ENCODE measurements at regions not wholly inside any gene's neighbourhood (a gene's known extent, or its start where the extent isn't known, plus 50 kb on each side); places are given as distances from the start of the nearest gene placed in this dataset.

DNA sequence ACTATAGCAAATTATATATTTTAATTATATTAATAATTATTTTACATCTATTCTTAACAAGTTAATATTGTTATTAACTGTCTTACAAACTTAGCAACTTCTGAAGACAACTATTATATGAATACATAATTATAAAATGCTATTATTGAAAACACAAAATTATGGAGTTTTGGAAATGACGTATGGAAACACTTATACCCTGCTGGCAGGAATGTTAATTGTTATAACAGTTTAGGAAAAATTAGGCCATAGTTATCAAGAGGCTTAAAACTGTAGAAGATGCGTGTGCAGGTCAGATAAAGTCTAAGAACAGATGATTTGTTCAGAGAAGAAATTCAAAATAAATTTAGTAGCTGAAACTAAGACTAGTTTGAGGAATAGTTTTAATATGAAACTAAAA is 211.7 kb downstream of the FAT4 start:
- TF ChIP-seq POLR2A (IDR thresholded peaks at IDR 0.05) = no peak
- TF ChIP-seq, protein P1, sequence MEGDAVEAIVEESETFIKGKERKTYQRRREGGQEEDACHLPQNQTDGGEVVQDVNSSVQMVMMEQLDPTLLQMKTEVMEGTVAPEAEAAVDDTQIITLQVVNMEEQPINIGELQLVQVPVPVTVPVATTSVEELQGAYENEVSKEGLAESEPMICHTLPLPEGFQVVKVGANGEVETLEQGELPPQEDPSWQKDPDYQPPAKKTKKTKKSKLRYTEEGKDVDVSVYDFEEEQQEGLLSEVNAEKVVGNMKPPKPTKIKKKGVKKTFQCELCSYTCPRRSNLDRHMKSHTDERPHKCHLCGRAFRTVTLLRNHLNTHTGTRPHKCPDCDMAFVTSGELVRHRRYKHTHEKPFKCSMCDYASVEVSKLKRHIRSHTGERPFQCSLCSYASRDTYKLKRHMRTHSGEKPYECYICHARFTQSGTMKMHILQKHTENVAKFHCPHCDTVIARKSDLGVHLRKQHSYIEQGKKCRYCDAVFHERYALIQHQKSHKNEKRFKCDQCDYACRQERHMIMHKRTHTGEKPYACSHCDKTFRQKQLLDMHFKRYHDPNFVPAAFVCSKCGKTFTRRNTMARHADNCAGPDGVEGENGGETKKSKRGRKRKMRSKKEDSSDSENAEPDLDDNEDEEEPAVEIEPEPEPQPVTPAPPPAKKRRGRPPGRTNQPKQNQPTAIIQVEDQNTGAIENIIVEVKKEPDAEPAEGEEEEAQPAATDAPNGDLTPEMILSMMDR (IDR thresholded peaks at IDR 0.05) = no peak
